ENCODE measurements at regions not wholly inside any gene's neighbourhood (a gene's known extent, or its start where the extent isn't known, plus 50 kb on each side); places are given as distances from the start of the nearest gene placed in this dataset.

GRCh38 chr17:21545064-21545463 is 147.3 kb upstream of the KCNJ18 start:
- H3K4me1 ChIP-seq (ENCODE audit: insufficient read depth, low read length): no peaks in the 10 kb centered on the region

More at GRCh38 chr17:21545064-21545463, 147.3 kb upstream of the KCNJ18 start:
- no peak overlapping the region for H2BK15ac ChIP-seq (ENCODE audit: low read depth, low read length)
- Mint-ChIP-seq H3K27me3 (ENCODE audit: low read depth) (peaks cover 11% of the 10 kb centered on the region), H3K4me3 (no peak overlapping the region), H3K27ac (no peak overlapping the region), H3K9me3 (peaks cover 21 to 41% of the 10 kb centered on the region in 2 experiments), H3K36me3 (ENCODE audit: insufficient read depth in 1 of 3, low read depth in 3 of 3) (peaks cover 12 to 24% (median 18%) of the 10 kb centered on the region in 3 experiments; a peak in 6 of 7 replicates), H3K4me1 (peaks cover 8 to 9% of the 10 kb centered on the region in 2 experiments)
- no peak overlapping the region for H2BK12ac ChIP-seq (ENCODE audit: insufficient read length, low read depth, low read length)
- no peaks in the 10 kb centered on the region for H3K9me3 ChIP-seq (ENCODE audit: control insufficient read depth, low read depth, low read length)
- no peak for DNase-seq
- H2AFZ ChIP-seq (ENCODE audit: low read length): no peak overlapping the region
- H3K14ac ChIP-seq (ENCODE audit: insufficient read depth, low read length): no peak overlapping the region
- H3K27ac ChIP-seq (ENCODE audit: insufficient read length, low read depth, low read length): no peak overlapping the region
- H3K4ac ChIP-seq (ENCODE audit: low read depth, low read length): no peak overlapping the region
- H2BK5ac ChIP-seq (ENCODE audit: insufficient read length, low read length): no peak overlapping the region
- H3K79me2 ChIP-seq (ENCODE audit: insufficient read depth, low read length): no peaks in the 10 kb centered on the region
- peaks cover 1% of the 10 kb centered on the region; the same call in 1 of the 2 replicates for H3K27me3 ChIP-seq (ENCODE audit: insufficient read depth, low read length)
- H3K18ac ChIP-seq (ENCODE audit: insufficient read length, low read depth, low read length): no peak overlapping the region
- whole genome bisulfite sequencing (ENCODE audit: extremely low coverage, insufficient read length, low lambda C conversion rate): no CpG with 5 or more reads among the region's 3 CpGs
- H4K8ac ChIP-seq (replicated peaks; ENCODE audit: insufficient read length, low read depth, low read length): no peak overlapping the region
- no peak overlapping the region for H3T11ph ChIP-seq (ENCODE audit: low read length)
- no peak overlapping the region for H2BK20ac ChIP-seq (ENCODE audit: low read depth, low read length, poor library complexity, severe bottlenecking)
- H4K5ac ChIP-seq (ENCODE audit: insufficient read length, low read depth, low read length): no peak overlapping the region
- no peak overlapping the region for H2AK5ac ChIP-seq (ENCODE audit: insufficient read length, low read length)
- H3K23ac ChIP-seq (ENCODE audit: insufficient read length, low read depth, low read length): no peak overlapping the region
- no peak overlapping the region for H4K91ac ChIP-seq (ENCODE audit: insufficient read length, low read depth, low read length)
- H3K4me2 ChIP-seq (ENCODE audit: insufficient read depth, insufficient read length, low read length): no peak overlapping the region
- H4K20me1 ChIP-seq (ENCODE audit: control insufficient read depth, insufficient read depth, insufficient read length): no peaks in the 10 kb centered on the region
- no peaks in the 10 kb centered on the region for H3K23me2 ChIP-seq (ENCODE audit: insufficient read length, low read depth, low read length, poor library complexity, severe bottlenecking)
- no peak for TF ChIP-seq CTCF (conservative IDR thresholded peaks at IDR 0.05)
- no peak overlapping the region for H3K56ac ChIP-seq (ENCODE audit: insufficient read length, low read depth, low read length)
- no peak overlapping the region for H2BK120ac ChIP-seq (ENCODE audit: low read depth, low read length, poor library complexity, severe bottlenecking)
- no peak overlapping the region for H3K9ac ChIP-seq (ENCODE audit: extremely low read depth, insufficient read length, low read length)
- H3K79me1 ChIP-seq (ENCODE audit: insufficient read depth, low read depth, low read length, poor library complexity, severe bottlenecking): no peaks in the 10 kb centered on the region

All from H9 (cell line).